ENCODE measurements at regions not wholly inside any gene's neighbourhood (a gene's known extent, or its start where the extent isn't known, plus 50 kb on each side); places are given as distances from the start of the nearest gene placed in this dataset.

DNA sequence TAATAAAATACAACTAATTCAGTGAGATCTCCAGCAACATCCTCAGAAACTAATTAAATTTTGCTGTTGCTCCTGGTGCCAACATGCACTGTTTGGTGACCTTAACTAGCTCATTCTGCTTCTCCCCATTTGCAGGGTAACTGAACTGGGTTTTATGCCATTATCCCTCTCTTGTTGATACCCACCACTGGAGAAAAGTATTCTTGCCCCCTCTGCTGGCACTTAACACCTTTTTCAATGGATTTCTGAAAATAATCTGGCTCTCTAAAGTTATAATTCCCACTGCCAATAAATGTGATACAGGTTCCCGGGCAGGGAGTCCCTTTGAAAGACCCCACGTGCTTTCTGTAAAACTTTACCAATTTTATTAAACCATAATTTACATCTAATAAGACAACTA, 394.3 kb downstream of the OSTF1 start:
- no peak for TF ChIP-seq ZNF274 (IDR thresholded peaks at IDR 0.05; ENCODE audit: low read depth, low read length)
- TF ChIP-seq SUZ12 (IDR thresholded peaks at IDR 0.05; ENCODE audit: extremely low read depth, insufficient read depth, insufficient read length): no peak
- no peak for TF ChIP-seq YY1 (IDR thresholded peaks at IDR 0.05; ENCODE audit: insufficient read depth, insufficient read length)

Measured in NT2/D1 (cell line).